GM23248 (cell line): ENCODE measurements at regions not wholly inside any gene's neighbourhood (a gene's known extent, or its start where the extent isn't known, plus 50 kb on each side); places are given as distances from the start of the nearest gene placed in this dataset.

ENCODE experiments used
- EZH2 ChIP-seq: fragments of 200-600 bp; sonication (generic); IDR thresholded peaks from 2 replicates; pipeline ENCODE4 v1.6.1; 2018; ENCODE audit warnings: antibody characterized with exemption, mild to moderate bottlenecking; ENCODE audit not compliant: insufficient read depth, poor library complexity, severe bottlenecking
- EZH2phosphoT487 ChIP-seq: fragments of 200-600 bp; sonication (generic); IDR thresholded peaks from 2 replicates; pipeline ENCODE4 v1.6.1; 2018; ENCODE audit warnings: antibody characterized with exemption, moderate library complexity, mild to moderate bottlenecking, low read depth; ENCODE audit not compliant: insufficient read depth

DNA sequence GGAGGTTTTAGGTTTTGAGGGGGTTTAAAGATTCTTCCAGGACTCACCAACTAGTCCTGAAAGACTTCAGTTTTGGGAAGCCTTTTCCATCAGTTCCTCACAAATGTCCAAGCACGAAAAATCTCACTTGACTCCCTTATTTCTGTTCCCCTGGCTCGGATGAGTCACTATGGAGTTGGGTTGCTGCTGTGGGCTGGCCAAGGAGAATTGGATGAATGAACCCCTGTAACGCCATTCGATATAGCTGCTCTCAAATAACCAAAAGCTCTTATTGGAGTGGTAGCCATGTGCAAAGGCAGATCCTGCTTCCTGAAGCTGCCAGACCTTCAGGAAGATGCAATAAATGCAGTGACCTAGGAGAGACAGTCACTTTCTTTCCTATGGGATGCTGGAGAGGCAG, 417.0 kb downstream of the ZNF521 start:
- TF ChIP-seq EZH2phosphoT487 (no peak), EZH2 (no peak)
